B cell (primary cell): ENCODE measurements at regions not wholly inside any gene's neighbourhood (a gene's known extent, or its start where the extent isn't known, plus 50 kb on each side); places are given as distances from the start of the nearest gene placed in this dataset.

Source experiments
- ATAC-seq: fragments of 200-7000 bp; cut with Tn5 transposase; one replicate; pipeline ENCODE4 v1.10.0; 2021; ENCODE audit warnings: low read depth, mild to moderate bottlenecking, moderate number of reproducible peaks, moderate library complexity
- CTCF ChIA-PET: fragments of 350-600 bp; sonication (Branson Sonifier 250); formaldehyde crosslinking; loops from one replicate; lab custom pipeline; 2021; ENCODE audit warnings: antibody characterized with exemption, inconsistent platforms; lab: Charles Lee
- POLR2A ChIA-PET: fragments of 350-600 bp; sonication (Branson Sonifier 250); formaldehyde crosslinking; loops from one replicate; lab custom pipeline; 2021; ENCODE audit warnings: antibody characterized with exemption; lab: Charles Lee
- DNase-seq: peaks from one replicate; pipeline ENCODE4 v3.0.0; 2013
- H2AFZ ChIP-seq: 2 replicates; pipeline ENCODE4 v1.6.1; 2012; ENCODE audit warnings: mild to moderate bottlenecking, low read depth, low read length; ENCODE audit not compliant: insufficient read depth, poor library complexity, severe bottlenecking
- H3K27ac ChIP-seq, 2 donors: 1 replicate in 1 of 2; 2 replicates in 1 of 2; pipeline ENCODE4 v1.5.1; 2012 to 2013; ENCODE audit warnings: low read length in 2 of 2, mild to moderate bottlenecking in 2 of 2, moderate library complexity in 1 of 2
- H3K27me3 ChIP-seq, 4 experiments: fragments of 200-600 bp in 1 of 4; sonication (generic) in 1 of 4; replicated peaks in 1 of 4; 1 replicate in 2 of 4; 2 replicates in 2 of 4; pipeline versions ENCODE4 v1.6.1 to v1.7.0; 2013 to 2016; ENCODE audit warnings: low read length in 3 of 4, mild to moderate bottlenecking in 2 of 4, mixed read lengths in 1 of 4, moderate library complexity in 1 of 4; ENCODE audit not compliant: insufficient read depth in 4 of 4, control insufficient read depth in 3 of 4; ENCODE audit errors: control extremely low read depth in 1 of 4
- H3K36me3 ChIP-seq, 2 experiments: replicated peaks in 1 of 2; 1 replicate in 1 of 2; 2 replicates in 1 of 2; pipeline versions ENCODE4 v1.6.1 to v1.7.1; 2013; ENCODE audit warnings: low read length in 1 of 2; ENCODE audit not compliant: insufficient read depth in 2 of 2, control insufficient read depth in 1 of 2; ENCODE audit errors: control extremely low read depth in 1 of 2, extremely low read depth in 1 of 2
- H3K4me1 ChIP-seq, 2 donors: fragments of 200-600 bp in 1 of 2; sonication (generic) in 1 of 2; 1 replicate in 1 of 2; 2 replicates in 1 of 2; pipeline versions ENCODE4 v1.5.1 to v1.6.1; 2013 to 2017; ENCODE audit warnings: low read length in 2 of 2; ENCODE audit not compliant: control insufficient read depth in 2 of 2, insufficient read depth in 2 of 2
- H3K4me2 ChIP-seq: replicated peaks from 2 replicates; pipeline ENCODE3; 2012; ENCODE audit warnings: mild to moderate bottlenecking, low read depth, low read length; ENCODE audit not compliant: poor library complexity, severe bottlenecking
- H3K4me3 ChIP-seq, 5 experiments: fragments of 200-600 bp in 1 of 5; sonication (generic) in 1 of 5; 1 replicate in 3 of 5; 2 replicates in 2 of 5; pipeline versions ENCODE4 v1.5.1 to v1.7.0; 2011 to 2016; ENCODE audit warnings: low read length in 4 of 5, mild to moderate bottlenecking in 4 of 5, low read depth in 2 of 5, control low read depth in 1 of 5, moderate library complexity in 1 of 5; ENCODE audit not compliant: insufficient read depth in 1 of 5; ENCODE audit errors: control extremely low read depth in 1 of 5, extremely low read depth in 1 of 5
- H3K79me2 ChIP-seq: fragments of 200-600 bp; sonication (generic); one replicate; pipeline ENCODE4 v1.6.0; 2016; ENCODE audit warnings: low read length; ENCODE audit not compliant: control insufficient read depth, insufficient read depth
- H3K9ac ChIP-seq: fragments of 200-600 bp; sonication (generic); 2 replicates; pipeline ENCODE4 v1.6.1; 2017; ENCODE audit warnings: mild to moderate bottlenecking, low read length, moderate library complexity
- H3K9me3 ChIP-seq, 3 donors: one replicate each; pipeline versions ENCODE4 v1.6.1 to v1.7.1; 2013; ENCODE audit warnings: low read length in 2 of 3; ENCODE audit not compliant: control insufficient read depth in 2 of 3, insufficient read depth in 1 of 3; ENCODE audit errors: control extremely low read depth in 1 of 3
- H4K20me1 ChIP-seq: 2 replicates; pipeline ENCODE4 v1.6.0; 2012; ENCODE audit warnings: mild to moderate bottlenecking, low read length; ENCODE audit not compliant: insufficient read depth, control insufficient read depth, poor library complexity, severe bottlenecking
- H3K27ac Mint-ChIP-seq: one replicate; pipeline ENCODE4 v1.8.0; 2021; ENCODE audit warnings: mixed read lengths
- H3K27me3 Mint-ChIP-seq: one replicate; pipeline ENCODE4 v1.8.0; 2021; ENCODE audit warnings: mixed read lengths
- H3K4me1 Mint-ChIP-seq: one replicate; pipeline ENCODE4 v1.8.0; 2021; ENCODE audit warnings: mixed read lengths
- H3K4me3 Mint-ChIP-seq: one replicate; pipeline ENCODE4 v1.8.0; 2021; ENCODE audit warnings: mixed read lengths
- H3K9me3 Mint-ChIP-seq: one replicate; pipeline ENCODE4 v1.8.0; 2022; ENCODE audit warnings: mixed read lengths; ENCODE audit not compliant: insufficient read depth
- CTCF ChIP-seq: fragments of 200-600 bp; IDR thresholded peaks from one replicate; pipeline ENCODE4 v1.8.0; 2022; ENCODE audit warnings: antibody characterized with exemption, mild to moderate bottlenecking
- EZH2 ChIP-seq: IDR thresholded peaks from 2 replicates; pipeline ENCODE4 v1.6.1; 2012; ENCODE audit warnings: borderline replicate concordance, low read depth, mild to moderate bottlenecking, moderate library complexity, low read length; ENCODE audit not compliant: insufficient read depth, poor library complexity, severe bottlenecking
- WGBS: methylation state at CpG from one replicate; pipeline ENCODE4 v1.1.5; 2013; ENCODE audit warnings: missing lambda C conversion rate; ENCODE audit not compliant: insufficient coverage; 5-methylcytosine and 5-hydroxymethylcytosine counted together
- intact Hi-C: fragments of 100-400 bp; cut with micrococcal nuclease; formaldehyde crosslinking; loops from one replicate; pipeline ENCODE4 v1.10.0; 2022

DNA sequence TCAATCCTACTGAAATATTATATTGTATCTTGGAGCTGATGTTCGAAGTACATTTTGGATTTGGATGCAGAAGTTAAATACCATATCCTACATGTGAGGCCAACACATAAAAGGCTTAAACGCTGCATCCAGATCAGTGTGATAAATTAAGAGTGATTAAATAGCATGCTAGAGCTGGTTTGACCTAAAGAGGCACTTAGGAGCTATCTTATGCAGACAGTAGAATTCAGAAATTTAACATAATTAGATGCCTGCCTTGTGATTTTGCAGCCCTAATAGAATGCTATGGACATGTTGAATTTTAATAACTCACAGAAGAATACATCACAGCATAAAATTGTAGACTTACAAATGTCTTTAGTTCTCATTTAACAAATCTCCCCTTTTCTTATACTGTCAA, 501.2 kb upstream of the LINC00305 start:
- Mint-ChIP-seq H3K27me3 (no peaks in the 10 kb centered on the region), H3K4me1 (no peaks in the 10 kb centered on the region), H3K27ac (no peak overlapping the region), H3K4me3 (no peak overlapping the region), H3K9me3 (peaks cover 4% of the 10 kb centered on the region)
- Histone ChIP-seq H3K27ac (no peak overlapping the region), H3K9me3 (peaks cover 0 to 16% (median 7%) of the 10 kb centered on the region in 3 donors), H3K79me2 (no peaks in the 10 kb centered on the region), H2AFZ (no peak overlapping the region), H4K20me1 (no peaks in the 10 kb centered on the region), H3K4me1 (no peaks in the 10 kb centered on the region), H3K4me3 (no peak overlapping the region), H3K4me2 (no peak overlapping the region), H3K9ac (no peak overlapping the region), H3K27me3 (no peaks in the 10 kb centered on the region), H3K36me3 (no peaks in the 10 kb centered on the region)
- WGBS, result no CpG with 5 or more reads among the region's 2 CpGs
- no peak for ATAC-seq
- intact Hi-C loops, result no loop called here
- POLR2A ChIA-PET, result no interaction called here
- no peak for TF ChIP-seq CTCF
- TF ChIP-seq EZH2, result no peak
- CTCF ChIA-PET, result no interaction called here
- no peak for DNase-seq

GRCh38 chr18:64645753-64646152, 496.9 kb upstream of the LINC00305 start:
- H3K79me2 ChIP-seq, result no peaks in the 10 kb centered on the region
- no peak overlapping the region for H2AFZ ChIP-seq
- no peaks in the 10 kb centered on the region for H3K36me3 ChIP-seq
- Mint-ChIP-seq H3K9me3 (peaks cover 4% of the 10 kb centered on the region), H3K27me3 (no peaks in the 10 kb centered on the region), H3K4me1 (no peaks in the 10 kb centered on the region), H3K4me3 (no peak overlapping the region), H3K27ac (no peak overlapping the region)
- no peak overlapping the region for H3K27ac ChIP-seq
- ATAC-seq (no peak), DNase-seq (no peak)
- peaks cover 1 to 16% (median 7%) of the 10 kb centered on the region in 3 donors for H3K9me3 ChIP-seq
- no peaks in the 10 kb centered on the region for H4K20me1 ChIP-seq
- no peak overlapping the region for H3K4me3 ChIP-seq
- 96% methylated on average over 5 of the region's 5 CpGs for WGBS
- H3K4me1 ChIP-seq, result no peaks in the 10 kb centered on the region
- H3K9ac ChIP-seq, result no peak overlapping the region
- CTCF ChIA-PET, result no interaction called here
- H3K4me2 ChIP-seq, result no peak overlapping the region
- intact Hi-C loops, result no loop called here
- H3K27me3 ChIP-seq, result no peaks in the 10 kb centered on the region
- POLR2A ChIA-PET, result no interaction called here
- TF ChIP-seq CTCF (no peak), EZH2 (no peak)
